HG03159 (cell line): ENCODE measurements at regions not wholly inside any gene's neighbourhood (a gene's known extent, or its start where the extent isn't known, plus 50 kb on each side); places are given as distances from the start of the nearest gene placed in this dataset.
"Not testable (repeated sequence)": the region's sequence is repeated elsewhere in the genome, so short reads cannot be mapped to it uniquely, and the experiment has no call there.

Source experiments
- ATAC-seq: cut with Tn5 transposase; IDR thresholded peaks from one replicate; pipeline ENCODE4 v1.9.1; 2021; ENCODE audit warnings: mild to moderate bottlenecking, moderate library complexity; ENCODE audit not compliant: unreplicated experiment

GRCh38 chr12:105480162-105480561 lies 149.7 kb downstream of the C12orf75 start:
- ATAC-seq = no peak

GRCh38 chr12:105481392-105482300 lies 151.2 kb downstream of the C12orf75 start:
- no peak for ATAC-seq

- no peak for ATAC-seq
These were observed 152.5 kb downstream of the C12orf75 start for GRCh38 chr12:105482951-105483350.

DNA sequence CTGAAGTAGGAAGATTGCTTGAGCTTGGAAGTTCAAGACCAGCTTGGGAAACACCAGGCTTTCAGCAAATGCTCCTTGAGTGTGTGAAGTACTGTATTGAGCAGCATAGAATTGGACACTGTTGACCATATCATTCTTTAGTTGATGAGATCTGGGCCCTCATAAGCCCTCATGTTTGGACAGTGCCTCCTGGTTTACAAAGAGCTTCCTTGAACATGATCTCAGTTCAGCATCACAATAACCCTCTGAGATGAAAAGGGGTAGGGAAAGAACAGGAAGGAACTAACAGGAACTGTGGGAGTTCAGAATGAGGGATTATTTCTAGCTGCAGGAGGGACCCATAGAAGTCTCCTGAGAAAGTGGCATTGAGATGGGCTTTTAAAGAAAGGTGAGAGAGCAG lies 153.2 kb downstream of the C12orf75 start:
- ATAC-seq = no peak

DNA sequence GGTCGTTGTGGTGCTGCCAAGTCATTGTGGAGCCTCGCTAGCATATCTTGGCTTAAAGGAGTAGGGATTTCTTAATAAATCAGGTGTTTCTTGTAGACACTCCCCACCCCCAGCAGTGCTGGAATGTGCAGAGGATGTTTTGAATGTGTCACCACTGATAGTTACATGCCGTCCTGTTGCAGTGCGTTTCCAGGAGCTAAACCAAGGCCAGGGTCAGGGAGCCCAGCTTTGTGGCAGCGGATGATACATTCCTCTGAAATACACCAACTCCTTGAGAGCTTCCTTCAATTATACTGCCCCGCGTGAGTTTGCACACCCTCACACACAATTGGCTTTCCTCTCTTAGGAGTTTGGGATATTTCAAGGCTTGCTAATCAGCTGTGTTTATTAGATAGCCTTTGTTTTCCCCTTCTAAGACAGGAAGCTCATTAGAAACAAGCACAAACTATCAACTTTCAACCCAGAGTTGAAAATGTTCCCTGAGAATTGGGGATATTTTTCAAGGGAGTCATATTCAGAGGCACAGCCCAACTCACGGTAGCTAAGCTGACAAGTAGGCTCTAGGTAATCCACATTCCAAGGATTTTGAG lies 154.9 kb downstream of the C12orf75 start:
- no peak for ATAC-seq

GRCh38 chr12:105485921-105486320 lies 155.4 kb downstream of the C12orf75 start:
- no peak for ATAC-seq

DNA sequence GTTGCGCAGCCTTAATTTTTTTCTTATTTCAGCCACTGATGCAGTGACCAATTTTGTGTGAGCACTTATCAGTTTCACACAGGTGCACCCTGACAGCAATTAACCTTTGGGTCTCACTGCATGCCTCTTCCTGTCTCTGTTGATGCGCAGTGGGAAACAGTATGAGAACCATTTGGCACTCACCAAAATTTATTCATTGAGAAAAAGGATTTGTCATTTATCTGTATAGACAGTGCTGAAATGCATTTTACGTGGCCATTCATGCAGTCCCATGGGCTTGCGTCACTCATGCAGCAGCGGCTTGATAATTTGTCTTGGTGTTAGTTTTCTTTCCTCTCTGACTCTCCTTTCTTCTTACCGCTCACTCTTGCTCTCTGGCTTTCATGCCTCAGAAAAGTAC lies 157.5 kb downstream of the C12orf75 start:
- no peak for ATAC-seq

DNA sequence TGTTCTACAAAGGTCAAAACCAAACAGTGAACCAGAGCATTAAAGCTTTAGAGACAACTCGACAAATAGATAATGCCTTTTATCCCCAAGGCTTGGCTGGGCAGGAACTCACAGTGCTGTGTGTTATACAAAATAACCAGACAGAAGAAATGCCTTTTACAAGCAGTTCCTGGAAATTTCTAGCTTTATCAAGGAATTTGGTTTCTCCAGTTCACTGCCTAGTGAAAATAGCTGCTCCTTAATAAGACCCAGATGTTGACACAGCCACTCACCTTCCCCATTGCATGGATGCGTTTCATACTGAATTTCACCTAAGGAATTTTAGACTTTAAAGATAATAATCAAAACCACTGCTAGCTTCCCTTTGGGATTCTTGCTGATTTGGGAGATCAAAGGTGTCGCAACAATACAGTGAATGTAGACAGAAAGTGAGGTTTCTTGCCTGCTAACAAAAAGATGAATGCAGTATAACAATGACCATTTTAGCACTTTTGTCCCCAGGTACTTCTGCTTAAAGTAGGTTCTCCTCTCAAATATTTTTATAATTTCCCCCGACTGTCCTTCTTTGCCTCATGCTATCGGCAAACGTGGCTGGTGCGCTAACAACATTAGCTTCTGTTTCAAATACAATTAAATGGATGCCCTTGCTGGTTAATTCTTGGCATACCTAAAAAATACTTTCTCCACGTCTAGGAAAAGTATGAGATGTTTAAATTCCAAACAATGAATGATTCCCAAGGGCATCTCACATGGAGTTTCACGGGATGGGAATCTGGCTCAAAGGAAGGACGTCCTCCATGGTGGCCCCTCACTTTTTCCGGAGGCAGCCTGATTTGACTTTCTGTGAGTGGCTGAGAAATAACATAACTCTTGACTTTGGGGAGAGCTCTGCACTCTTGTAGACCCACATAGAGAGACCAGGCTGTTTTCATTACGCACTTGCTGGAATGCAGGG lies 162.4 kb downstream of the C12orf75 start:
- ATAC-seq = no peak

- no peak for ATAC-seq
These were observed 168.7 kb downstream of the C12orf75 start for GRCh38 chr12:105499205-105499604.

- not testable (repeated sequence) for ATAC-seq
These were observed 170.2 kb downstream of the C12orf75 start for GRCh38 chr12:105500676-105501075.

GRCh38 chr12:105502426-105502930 lies 172.0 kb downstream of the C12orf75 start:
- no peak for ATAC-seq

GRCh38 chr12:105503619-105504018 lies 173.1 kb downstream of the C12orf75 start:
- no peak for ATAC-seq

GRCh38 chr12:105504286-105504685 lies 173.8 kb downstream of the C12orf75 start:
- ATAC-seq = no peak

GRCh38 chr12:105506678-105507310 lies 176.3 kb downstream of the C12orf75 start:
- ATAC-seq = no peak

DNA sequence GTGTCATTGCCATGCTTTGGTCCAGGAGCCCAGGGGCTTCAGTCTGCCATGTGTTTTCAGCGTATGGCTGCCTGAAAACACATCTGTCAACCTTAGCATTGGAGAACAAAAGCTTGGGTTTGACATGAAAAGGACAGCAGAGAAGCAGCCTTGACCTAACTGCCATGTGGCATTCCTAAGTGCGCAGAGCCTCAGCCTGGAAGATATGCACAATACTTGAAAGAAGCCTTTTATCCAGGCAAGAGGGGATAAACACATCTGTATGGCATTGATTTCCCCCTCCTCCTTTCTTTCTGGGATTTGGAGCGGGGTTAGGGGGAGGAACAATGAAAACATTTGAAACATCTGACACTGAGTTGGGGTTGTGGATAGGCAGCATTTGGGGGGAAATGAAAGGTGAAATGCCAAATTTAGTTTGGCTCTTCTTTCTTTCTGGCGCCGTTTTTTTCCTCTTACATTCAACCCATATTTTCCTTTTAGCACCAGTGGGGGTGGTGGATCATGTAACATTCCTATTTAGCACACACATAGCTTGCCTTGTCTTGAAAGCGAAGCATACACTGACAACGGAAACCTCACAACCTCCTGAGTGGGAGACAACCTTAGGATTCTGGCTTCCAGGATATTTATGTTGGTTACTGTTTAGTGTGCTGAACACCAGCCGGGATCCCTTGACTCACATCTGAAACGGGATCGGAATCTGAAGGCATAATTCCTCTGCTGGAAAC lies 177.0 kb downstream of the C12orf75 start:
- no peak for ATAC-seq

GRCh38 chr12:105508096-105508495 lies 177.6 kb downstream of the C12orf75 start:
- ATAC-seq = no peak

GRCh38 chr12:105510526-105510925 lies 180.0 kb downstream of the C12orf75 start:
- no peak for ATAC-seq

DNA sequence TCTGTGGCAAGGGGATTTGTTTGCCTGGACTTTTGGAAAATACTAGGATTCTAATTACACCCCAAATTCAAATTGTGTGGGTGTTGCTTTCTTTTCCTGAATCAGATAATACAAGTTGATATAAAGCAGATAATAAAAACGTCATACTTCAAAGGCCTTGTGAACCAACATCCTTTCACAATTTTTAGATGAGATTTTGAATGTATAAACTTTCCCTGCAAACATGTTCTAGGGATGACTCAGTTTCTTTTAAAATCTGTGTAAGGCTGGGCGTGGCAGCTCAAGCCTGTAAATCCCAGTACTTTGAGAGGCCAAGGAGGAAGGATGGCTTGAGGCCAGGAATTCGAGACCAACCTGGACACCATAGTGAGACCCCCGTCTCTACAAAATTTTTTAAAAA lies 182.4 kb downstream of the C12orf75 start:
- ATAC-seq = not testable (repeated sequence)

- no peak for ATAC-seq
These were observed 191.8 kb downstream of the C12orf75 start for GRCh38 chr12:105522166-105522825.
